SW480 (cell line): ENCODE measurements at regions not wholly inside any gene's neighbourhood (a gene's known extent, or its start where the extent isn't known, plus 50 kb on each side); places are given as distances from the start of the nearest gene placed in this dataset.
"Not testable (repeated sequence)": the region's sequence is repeated elsewhere in the genome, so short reads cannot be mapped to it uniquely, and the experiment has no call there.

Experiments used
- DNase-seq: peaks from one replicate; pipeline ENCODE4 v3.0.0-alpha.2; 2016; ENCODE audit warnings: low spot score

GRCh38 chr12:5264006-5264405 lies 167.9 kb upstream of the NTF3 start:
- DNase-seq = no peak

- DNase-seq = no peak
Measured at GRCh38 chr12:5267603-5268423, 164.1 kb upstream of the NTF3 start.

GRCh38 chr12:5268424-5269210 lies 163.3 kb upstream of the NTF3 start:
- DNase-seq = no peak

GRCh38 chr12:5269846-5270245 lies 162.1 kb upstream of the NTF3 start:
- DNase-seq = no peak

- DNase-seq = no peak
Measured at GRCh38 chr12:5272018-5272785, 159.7 kb upstream of the NTF3 start.

GRCh38 chr12:5273709-5274108 lies 158.2 kb upstream of the NTF3 start:
- DNase-seq = no peak

GRCh38 chr12:5276327-5276880 lies 155.5 kb upstream of the NTF3 start:
- DNase-seq = no peak

GRCh38 chr12:5280086-5280485 lies 151.8 kb upstream of the NTF3 start:
- no peak for DNase-seq

GRCh38 chr12:5290368-5290767 lies 141.5 kb upstream of the NTF3 start:
- DNase-seq = not testable (repeated sequence)

- DNase-seq = peak; percentile 53
Measured at GRCh38 chr12:5292651-5293050, 139.3 kb upstream of the NTF3 start.

GRCh38 chr12:5293773-5294172 lies 138.1 kb upstream of the NTF3 start:
- DNase-seq = no peak

- no peak for DNase-seq
Measured at GRCh38 chr12:5294274-5295070, 137.4 kb upstream of the NTF3 start.

GRCh38 chr12:5295151-5295550 lies 136.8 kb upstream of the NTF3 start:
- no peak for DNase-seq

GRCh38 chr12:5295996-5296395 lies 135.9 kb upstream of the NTF3 start:
- no peak for DNase-seq

- DNase-seq = no peak
Measured at GRCh38 chr12:5301539-5301938, 130.4 kb upstream of the NTF3 start.

GRCh38 chr12:5305425-5305824 lies 126.5 kb upstream of the NTF3 start:
- DNase-seq = peak; percentile 23

- DNase-seq = peak; percentile 51
Measured at GRCh38 chr12:5305886-5306545, 125.9 kb upstream of the NTF3 start.

- no peak for DNase-seq
Measured at GRCh38 chr12:5307065-5307464, 124.8 kb upstream of the NTF3 start.

GRCh38 chr12:5308216-5308615 lies 123.7 kb upstream of the NTF3 start:
- no peak for DNase-seq

GRCh38 chr12:5308996-5309395 lies 122.9 kb upstream of the NTF3 start:
- no peak for DNase-seq

- no peak for DNase-seq
Measured at GRCh38 chr12:5309654-5310053, 122.3 kb upstream of the NTF3 start.
